Hepatocyte (in vitro differentiated cells): ENCODE measurements at regions not wholly inside any gene's neighbourhood (a gene's known extent, or its start where the extent isn't known, plus 50 kb on each side); places are given as distances from the start of the nearest gene placed in this dataset.

Source experiments
- CTCF ChIP-seq: fragments of 200-600 bp; sonication (generic); IDR thresholded peaks from 2 replicates; pipeline ENCODE4 v1.5.1; 2016; ENCODE audit warnings: antibody characterized with exemption, mild to moderate bottlenecking; ENCODE audit not compliant: poor library complexity
- EZH2phosphoT487 ChIP-seq: fragments of 200-600 bp; sonication (generic); IDR thresholded peaks from one replicate; pipeline ENCODE4 v1.6.1; 2018; ENCODE audit warnings: antibody characterized with exemption, mild to moderate bottlenecking, low read depth, moderate library complexity; ENCODE audit not compliant: unreplicated experiment, severe bottlenecking

DNA sequence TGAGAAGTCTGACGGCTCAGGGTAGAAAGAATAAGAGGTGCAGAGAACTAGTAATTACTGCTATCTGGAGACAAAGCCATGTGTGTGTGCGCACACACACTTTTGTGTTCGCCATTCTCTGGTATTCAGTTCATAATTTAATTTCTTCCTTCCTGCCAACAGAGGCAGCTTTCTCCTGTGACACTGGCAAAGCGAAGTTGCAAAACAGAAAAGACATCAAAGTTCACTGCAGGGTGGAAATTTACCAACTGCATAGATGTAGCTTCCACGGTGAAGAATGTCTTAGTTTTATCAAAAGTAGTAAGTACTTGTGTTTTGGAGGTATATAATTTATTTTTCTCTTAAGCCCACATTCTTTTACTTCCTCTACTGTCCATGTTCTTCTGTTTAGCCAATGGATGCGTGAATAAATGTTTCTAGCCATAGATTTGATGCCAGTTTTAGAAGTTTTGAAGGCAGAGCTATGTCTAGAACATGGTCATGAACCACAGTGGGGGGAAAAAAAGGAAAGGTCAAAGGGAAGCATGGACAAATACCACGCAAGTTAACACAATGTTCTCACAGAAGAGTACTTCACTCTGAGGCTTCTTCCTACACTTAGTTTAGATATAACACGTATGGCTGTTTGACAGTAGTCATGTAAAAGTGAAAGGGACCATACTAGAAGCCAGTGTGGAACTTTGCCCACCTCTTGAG lies 536.5 kb upstream of the GRIA1 start:
- TF ChIP-seq CTCF, result no peak
- TF ChIP-seq EZH2phosphoT487, result no peak
